ENCODE measurements at regions not wholly inside any gene's neighbourhood (a gene's known extent, or its start where the extent isn't known, plus 50 kb on each side); places are given as distances from the start of the nearest gene placed in this dataset.

DNA sequence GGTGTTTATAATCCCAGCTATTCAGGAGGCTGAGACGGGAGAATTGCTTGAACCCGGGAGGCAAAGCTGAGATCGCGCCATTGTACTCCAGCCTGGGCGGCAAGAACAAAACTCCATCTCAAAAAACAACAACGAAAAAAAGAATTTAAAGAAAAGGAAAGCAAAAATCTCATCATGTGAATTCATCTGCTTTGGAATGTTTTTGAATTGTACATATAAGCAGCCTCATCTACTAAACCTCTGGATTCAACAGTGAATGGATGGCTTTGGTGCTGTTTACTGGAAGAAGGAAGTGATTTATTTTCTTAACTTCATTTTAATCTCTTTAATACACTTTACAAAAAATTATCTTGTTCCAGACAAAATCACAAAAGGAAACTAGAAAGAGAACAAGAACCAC lies 51.8 kb upstream of the PNRC1 start:
- DNase-seq (ENCODE audit: low spot score) = no peak

DNA sequence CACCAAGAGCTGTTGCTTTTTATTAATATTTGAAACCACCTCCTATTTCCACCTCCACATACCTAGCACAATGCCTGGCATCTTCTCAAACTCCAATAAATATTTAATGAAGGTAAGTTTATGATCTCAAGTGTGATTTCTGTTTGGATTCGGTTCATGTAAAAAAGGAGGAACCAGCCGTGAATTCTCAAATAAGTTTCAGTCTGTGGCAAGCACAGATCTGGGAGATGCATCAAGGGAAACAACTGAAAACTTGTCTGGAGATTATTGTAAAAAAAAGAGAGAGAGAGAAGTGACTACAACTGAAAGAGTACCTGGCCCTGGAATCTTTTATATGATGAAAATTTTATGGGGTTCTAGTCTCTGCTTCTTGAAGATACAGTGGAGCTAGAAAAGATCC lies 52.8 kb upstream of the PNRC1 start:
- no peak for DNase-seq (ENCODE audit: low spot score)

DNA sequence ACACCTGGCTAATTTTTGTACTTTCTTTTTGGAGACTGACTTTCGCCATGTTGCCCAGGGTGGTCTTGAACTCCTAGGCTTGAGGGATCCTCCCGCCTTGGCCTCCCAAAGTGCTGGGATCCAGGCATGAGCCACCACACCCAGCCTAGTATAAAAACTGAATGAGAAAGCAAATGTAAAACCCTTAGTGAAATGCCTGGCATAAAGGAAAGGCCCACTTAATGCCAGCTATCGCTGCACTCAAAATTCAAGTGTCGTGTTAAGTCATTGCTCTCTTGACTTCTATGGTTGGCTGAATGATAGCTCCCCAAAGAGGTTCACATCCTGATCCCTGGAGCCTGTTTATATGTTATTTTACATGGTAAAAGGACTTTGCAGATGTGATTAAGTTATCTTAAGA lies 54.4 kb upstream of the PNRC1 start:
- no peak for DNase-seq (ENCODE audit: low spot score)

DNA sequence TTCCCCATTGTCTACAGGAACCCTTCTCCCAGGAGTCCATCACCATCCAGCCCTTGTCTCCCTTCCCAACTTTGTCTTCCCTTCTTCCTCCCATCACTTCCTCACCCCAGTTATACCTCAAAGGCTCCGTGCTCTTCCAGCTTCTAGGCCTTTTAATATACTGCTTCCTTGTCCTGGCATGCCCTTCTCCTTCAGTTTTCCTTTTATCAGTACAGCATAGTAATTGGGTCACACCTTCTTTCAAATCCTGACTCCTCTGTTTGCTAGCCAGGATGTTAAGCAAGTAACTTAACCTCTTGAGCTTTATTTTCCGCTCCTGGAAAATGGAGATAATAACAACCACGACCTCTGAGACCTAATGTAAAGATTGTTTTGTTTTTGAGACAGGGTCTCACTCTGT lies 54.9 kb upstream of the PNRC1 start:
- DNase-seq (ENCODE audit: low spot score) = no peak

DNA sequence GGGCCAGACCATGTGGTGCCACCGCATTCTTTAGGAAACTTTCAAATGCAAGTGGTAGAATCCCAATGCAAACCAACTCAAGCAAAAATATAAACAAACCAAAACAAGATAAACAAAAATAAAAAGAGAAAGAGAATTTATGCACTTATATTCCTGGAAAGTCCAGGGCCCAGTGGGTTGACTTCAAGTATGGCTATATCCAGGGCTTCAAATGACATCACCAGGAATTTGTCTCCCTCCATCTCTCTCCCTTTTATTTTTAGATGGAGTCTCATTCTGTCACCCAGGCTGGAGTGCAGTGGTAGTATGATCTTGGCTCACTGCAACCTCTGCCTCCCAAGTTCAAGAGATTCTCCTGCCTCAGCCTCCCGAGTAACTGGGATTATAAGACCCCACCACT lies 56.1 kb upstream of the PNRC1 start:
- no peak for DNase-seq (ENCODE audit: low spot score)

DNA sequence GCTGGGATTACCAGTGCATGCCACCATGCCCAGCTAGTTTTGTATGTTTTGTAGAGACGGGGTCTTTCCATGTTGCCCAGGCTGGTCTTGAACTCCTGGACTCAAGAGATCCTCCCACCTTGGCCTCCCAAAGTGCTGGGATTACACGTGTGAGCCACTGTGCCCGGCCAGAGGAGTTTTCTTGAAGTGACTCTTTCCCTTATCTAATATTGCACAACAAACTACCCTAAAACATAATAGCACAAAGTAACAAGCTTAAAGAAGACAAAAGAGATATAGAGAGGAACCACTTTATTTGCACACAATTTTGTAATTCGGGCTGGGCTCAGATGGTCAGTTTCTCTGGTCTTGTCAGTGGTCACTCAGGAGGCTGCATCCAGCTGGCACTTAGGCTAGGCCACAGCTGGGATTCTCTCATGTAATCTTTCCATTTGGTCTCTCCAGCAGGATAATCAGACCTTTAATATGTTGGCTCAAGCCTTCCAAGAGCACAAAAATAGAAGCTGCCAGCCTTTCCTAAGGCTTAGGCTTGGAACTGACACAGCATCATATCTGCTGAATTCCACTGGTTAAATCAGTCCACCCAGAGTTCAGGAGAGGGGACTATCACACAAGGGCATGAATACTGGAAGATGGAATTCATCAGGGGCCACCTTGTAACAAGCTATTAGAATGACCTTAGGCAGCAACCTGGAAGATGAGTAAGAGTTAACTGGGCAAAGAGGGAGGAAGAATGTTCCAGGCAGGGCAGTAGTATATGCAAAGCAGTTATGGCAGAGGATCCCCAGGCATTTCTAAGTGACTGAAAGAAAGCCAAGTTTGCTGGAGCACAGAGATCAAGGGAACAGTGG lies 56.7 kb upstream of the PNRC1 start:
- no peak for DNase-seq (ENCODE audit: low spot score)

DNA sequence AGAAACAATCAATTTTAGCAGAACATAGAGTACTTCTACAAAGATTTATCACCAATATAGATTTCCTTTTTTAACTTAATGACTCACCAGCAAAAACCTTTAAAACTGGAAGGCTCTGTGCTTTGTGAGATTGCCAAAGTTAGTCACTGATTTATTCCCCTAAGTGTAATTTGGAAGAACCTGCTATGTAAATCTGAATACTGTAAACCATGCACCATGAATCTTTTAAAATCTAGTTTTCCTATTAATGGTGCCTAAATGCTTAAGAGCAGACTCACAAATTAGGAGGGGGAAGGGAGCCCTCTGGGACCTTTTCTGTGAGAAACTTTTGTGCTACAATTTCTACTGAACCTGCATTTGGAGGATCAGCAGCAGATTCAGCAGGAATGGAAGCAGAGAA lies 57.8 kb upstream of the PNRC1 start:
- peak; percentile 39 for DNase-seq (ENCODE audit: low spot score)

DNA sequence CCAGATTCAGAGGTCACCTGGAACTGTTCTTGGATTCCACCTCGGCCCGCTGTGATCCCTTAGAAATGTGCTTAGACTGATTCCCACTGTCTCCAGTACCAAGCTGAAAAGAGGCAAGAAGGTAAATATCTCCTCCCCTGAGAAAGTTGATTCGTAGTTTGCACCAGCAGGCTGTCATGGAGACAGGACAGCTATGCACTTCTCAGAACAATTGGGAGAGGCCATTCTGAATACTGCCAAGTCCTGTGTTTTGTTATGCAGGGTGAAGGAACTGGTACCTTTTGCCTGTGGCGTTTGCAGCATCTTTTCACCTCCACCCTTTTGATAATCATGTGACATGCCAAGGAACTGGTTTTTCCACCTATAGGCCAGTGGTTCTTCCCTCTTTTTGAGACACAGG lies 58.2 kb upstream of the RNGTT start:
- DNase-seq (ENCODE audit: low spot score) = no peak

DNA sequence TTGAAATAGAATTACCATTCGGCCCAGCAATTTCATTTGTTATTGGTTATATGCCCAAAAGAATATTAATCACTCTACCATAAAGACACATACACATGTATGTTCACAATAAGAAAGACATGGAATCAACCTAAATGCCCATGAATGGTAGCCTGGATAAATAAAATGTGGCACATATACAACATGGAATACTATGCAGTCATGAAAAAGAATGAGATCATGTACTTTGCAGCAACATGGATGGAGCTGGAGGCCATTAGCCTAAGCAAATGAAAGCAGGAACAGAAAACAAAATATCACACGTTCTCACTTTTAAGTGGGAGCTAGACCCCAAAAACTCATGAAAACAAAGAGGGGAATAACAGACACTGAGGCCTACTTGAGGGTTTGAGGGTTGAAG lies 52.6 kb upstream of the RNGTT start:
- DNase-seq (ENCODE audit: low spot score) = no peak

DNA sequence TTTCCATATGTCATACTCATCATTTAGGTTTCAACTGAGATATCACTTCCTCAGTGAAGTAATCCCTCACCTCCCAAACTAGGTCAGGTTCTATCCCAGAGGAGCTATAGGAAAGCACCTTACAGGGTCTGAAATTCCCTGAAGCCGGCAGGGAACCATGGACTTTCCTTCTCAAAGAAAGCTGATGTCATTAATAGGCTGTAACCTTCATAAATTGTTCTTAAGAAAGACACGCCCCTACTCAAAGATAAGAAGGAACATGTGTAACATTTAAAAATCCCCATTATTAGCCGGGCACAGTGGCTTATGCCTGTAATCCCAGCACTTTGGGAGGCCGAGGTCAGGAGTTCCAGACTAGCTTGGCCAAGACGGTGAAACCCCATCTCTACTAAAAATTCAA lies 50.0 kb upstream of the RNGTT start:
- DNase-seq (ENCODE audit: low spot score) = no peak

All from putamen (tissue), 1 donor.